HEK293T (cell line): ENCODE measurements at regions not wholly inside any gene's neighbourhood (a gene's known extent, or its start where the extent isn't known, plus 50 kb on each side); places are given as distances from the start of the nearest gene placed in this dataset.

Experiments used
- ARNT ChIP-seq: fragments of 450-650 bp; IDR thresholded peaks from 2 replicates; pipeline ENCODE4 v1.6.1; 2017; ENCODE audit warnings: mild to moderate bottlenecking
- BHLHE40 ChIP-seq: fragments of 450-650 bp; IDR thresholded peaks from 2 replicates; pipeline ENCODE4 v1.6.1; 2016; ENCODE audit warnings: mild to moderate bottlenecking, moderate library complexity, borderline replicate concordance
- ELF4 ChIP-seq: fragments of 450-650 bp; IDR thresholded peaks from 2 replicates; pipeline ENCODE4 v1.6.1; 2017; ENCODE audit warnings: antibody characterized with exemption
- FOXK2 ChIP-seq: fragments of 450-650 bp; IDR thresholded peaks from 2 replicates; pipeline ENCODE4 v1.6.1; 2016; ENCODE audit warnings: mild to moderate bottlenecking
- FOXM1 ChIP-seq: fragments of 450-650 bp; IDR thresholded peaks from 2 replicates; pipeline ENCODE4 v1.6.1; 2017; ENCODE audit warnings: mild to moderate bottlenecking, borderline replicate concordance
- HDGF ChIP-seq: fragments of 450-650 bp; IDR thresholded peaks from 2 replicates; pipeline ENCODE4 v1.6.1; 2017; ENCODE audit warnings: antibody characterized with exemption, borderline replicate concordance
- L3MBTL2 ChIP-seq: fragments of 450-650 bp; conservative IDR thresholded peaks from 2 replicates; pipeline ENCODE4 v1.6.1; 2016; ENCODE audit warnings: mild to moderate bottlenecking
- LEF1 ChIP-seq: fragments of 450-650 bp; IDR thresholded peaks from 2 replicates; pipeline ENCODE4 v1.6.1; 2017; ENCODE audit warnings: mild to moderate bottlenecking, borderline replicate concordance
- NFRKB ChIP-seq: fragments of 450-650 bp; IDR thresholded peaks from 2 replicates; pipeline ENCODE4 v1.6.1; 2016; ENCODE audit warnings: mild to moderate bottlenecking, moderate library complexity
- SP1 ChIP-seq: fragments of 450-650 bp; IDR thresholded peaks from 2 replicates; pipeline ENCODE4 v1.6.1; 2017
- SUZ12 ChIP-seq: fragments of 450-650 bp; IDR thresholded peaks from 2 replicates; pipeline ENCODE4 v1.6.1; 2016; ENCODE audit warnings: mild to moderate bottlenecking
- TARDBP ChIP-seq: fragments of 450-650 bp; IDR thresholded peaks from 2 replicates; pipeline ENCODE4 v1.6.1; 2016
- ZNF384 ChIP-seq: fragments of 450-650 bp; IDR thresholded peaks from 2 replicates; pipeline ENCODE4 v1.6.1; 2016

DNA sequence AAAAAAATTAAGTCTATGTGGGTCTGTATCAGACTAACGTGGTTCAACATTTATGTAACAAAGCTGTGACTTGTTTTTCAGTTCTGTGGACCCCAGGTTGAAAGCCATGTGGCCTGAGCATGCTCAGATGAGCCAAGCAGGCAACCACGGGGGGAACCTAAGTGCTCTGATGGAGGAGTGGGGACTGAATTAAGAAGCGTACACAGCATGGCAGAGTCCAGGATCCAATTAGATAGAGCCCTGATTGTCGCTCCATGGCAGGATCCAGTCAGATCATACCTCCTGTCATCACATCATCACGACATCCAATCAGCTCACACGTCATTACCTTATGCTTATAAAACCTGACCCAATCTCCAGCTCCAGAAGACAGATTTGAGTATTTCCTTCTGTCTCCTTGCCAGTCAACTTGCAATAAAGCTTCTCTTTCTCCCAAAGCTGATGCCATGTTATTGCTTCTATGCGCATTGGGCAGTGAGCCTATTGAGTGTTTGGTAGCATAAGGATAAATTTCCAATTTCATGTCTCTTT lies 1013.1 kb upstream of the TMEM132C start:
- TF ChIP-seq ELF4, result no peak
- no peak for TF ChIP-seq SP1
- TF ChIP-seq HDGF, result no peak
- TF ChIP-seq BHLHE40, result no peak
- no peak for TF ChIP-seq L3MBTL2
- TF ChIP-seq FOXM1, result no peak
- no peak for TF ChIP-seq FOXK2
- no peak for TF ChIP-seq NFRKB
- no peak for TF ChIP-seq ZNF384
- no peak for TF ChIP-seq LEF1
- no peak for TF ChIP-seq ARNT
- no peak for TF ChIP-seq TARDBP
- TF ChIP-seq SUZ12, result no peak
